Endothelial cell (in vitro differentiated cells): ENCODE measurements at regions not wholly inside any gene's neighbourhood (a gene's known extent, or its start where the extent isn't known, plus 50 kb on each side); places are given as distances from the start of the nearest gene placed in this dataset.
A peak's percentile ranks its signal among the peaks of the same experiment; 100 is the strongest.

Source experiments
- DNase-seq: peaks from one replicate; pipeline ENCODE4 v3.0.0; 2021; ENCODE audit warnings: low spot score
- H3K27ac Mint-ChIP-seq: one replicate; pipeline ENCODE4 v1.8.0; 2021; ENCODE audit warnings: mixed read lengths, inconsistent platforms; ENCODE audit not compliant: unreplicated experiment
- H3K27me3 Mint-ChIP-seq: one replicate; pipeline ENCODE4 v1.8.0; 2021; ENCODE audit warnings: mild to moderate bottlenecking, moderate library complexity, mixed read lengths, inconsistent platforms; ENCODE audit not compliant: unreplicated experiment
- H3K36me3 Mint-ChIP-seq: one replicate; pipeline ENCODE4 v1.8.0; 2021; ENCODE audit warnings: mild to moderate bottlenecking, low read depth, mixed read lengths, inconsistent platforms; ENCODE audit not compliant: unreplicated experiment
- H3K4me1 Mint-ChIP-seq: one replicate; pipeline ENCODE4 v1.8.0; 2021; ENCODE audit warnings: mild to moderate bottlenecking, mixed read lengths, inconsistent platforms; ENCODE audit not compliant: unreplicated experiment
- H3K4me3 Mint-ChIP-seq: one replicate; pipeline ENCODE4 v1.8.0; 2021; ENCODE audit warnings: mild to moderate bottlenecking, mixed read lengths, inconsistent platforms; ENCODE audit not compliant: unreplicated experiment
- H3K9me3 Mint-ChIP-seq: one replicate; pipeline ENCODE4 v1.8.0; 2021; ENCODE audit warnings: mixed read lengths, inconsistent platforms; ENCODE audit not compliant: unreplicated experiment
- TF ChIP-seq, protein P1 (sequence below): fragments of 200-600 bp; sonication (generic); IDR thresholded peaks from one replicate; pipeline ENCODE4 v1.5.0; 2021; ENCODE audit warnings: antibody characterized with exemption; ENCODE audit not compliant: unreplicated experiment

DNA sequence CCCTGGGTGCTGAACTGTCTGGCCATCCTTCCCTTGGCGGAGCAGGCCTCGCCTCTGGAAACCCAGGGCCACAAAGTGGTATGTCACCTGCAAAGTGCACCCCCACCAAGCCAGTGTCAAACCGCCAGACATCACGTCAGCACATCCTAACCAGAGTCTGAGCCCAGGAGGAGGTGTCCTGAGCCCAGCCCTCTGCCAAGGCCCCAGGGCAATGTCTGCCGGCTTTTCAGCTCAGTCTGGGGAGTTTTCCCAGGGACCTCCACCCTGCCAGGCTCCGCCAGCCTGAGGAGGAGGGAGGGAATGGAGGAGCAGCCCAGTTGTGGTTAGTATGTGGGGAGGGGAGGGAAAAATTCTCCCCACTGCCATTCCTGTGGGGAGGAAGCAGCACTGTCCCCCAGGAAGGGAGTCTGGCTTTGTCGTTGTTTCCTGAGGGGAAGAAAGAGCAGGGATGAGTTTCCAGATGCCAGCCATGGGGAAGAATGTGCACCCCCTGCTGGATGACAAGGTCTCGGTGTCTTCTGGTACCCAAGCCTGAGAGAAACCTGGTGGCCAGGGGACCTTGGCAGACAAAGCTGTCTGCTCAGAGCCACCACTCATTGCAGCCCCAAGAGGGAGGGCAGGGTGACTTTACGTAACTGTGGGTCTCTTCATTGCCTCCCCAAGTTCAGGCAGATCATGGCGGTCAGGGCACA is 81.4 kb upstream of the CD82 start:
- Mint-ChIP-seq H3K27me3 (peaks cover 1% of the 10 kb centered on the region), H3K9me3 (no peaks in the 10 kb centered on the region), H3K4me3 (no peak overlapping the region)

DNA sequence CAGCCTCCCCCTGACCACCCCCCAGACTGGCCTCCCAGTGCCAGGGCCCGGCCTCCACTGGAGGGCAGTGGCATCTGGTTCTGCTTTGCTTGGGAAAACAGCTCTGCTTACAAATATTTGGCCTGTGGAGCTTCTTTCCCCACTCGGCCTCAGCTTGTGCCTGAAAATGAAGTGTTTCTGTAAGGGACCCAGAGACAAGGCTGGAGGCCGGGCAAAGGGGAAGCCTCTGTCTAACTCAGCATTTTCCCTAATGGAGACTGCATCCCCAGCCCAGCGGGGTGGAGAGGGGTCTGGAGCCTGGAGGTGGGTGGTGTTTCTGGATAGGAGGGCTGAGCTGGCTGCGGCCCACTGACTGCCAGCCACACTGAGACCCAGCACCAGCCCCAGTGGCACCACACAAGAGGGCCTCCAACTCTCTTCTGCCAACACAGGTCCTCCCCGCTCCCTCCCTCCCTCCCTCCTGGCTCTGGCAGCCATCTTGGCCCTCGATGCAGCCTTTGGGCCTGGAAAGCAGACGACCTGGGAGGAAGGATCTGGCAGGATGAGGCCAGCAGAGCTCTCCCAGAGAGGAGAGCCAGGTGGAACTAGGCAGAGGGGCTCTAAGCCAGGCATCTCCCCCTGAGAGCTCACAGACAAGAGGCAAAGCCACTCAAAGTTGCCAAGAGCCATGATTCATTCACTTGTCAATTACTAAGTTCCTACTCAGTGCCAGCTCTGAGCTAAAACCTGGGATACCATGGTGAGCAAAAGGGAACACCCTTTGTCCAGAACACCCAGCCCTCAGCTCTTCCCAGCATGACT is 77.1 kb upstream of the CD82 start:
- Mint-ChIP-seq H3K36me3 (no peaks in the 10 kb centered on the region), H3K9me3 (no peaks in the 10 kb centered on the region), H3K27ac (no peak overlapping the region), H3K4me3 (no peak overlapping the region), H3K4me1 (no peaks in the 10 kb centered on the region), H3K27me3 (peaks cover 1% of the 10 kb centered on the region)
- no peak for DNase-seq
- TF ChIP-seq, protein P1, sequence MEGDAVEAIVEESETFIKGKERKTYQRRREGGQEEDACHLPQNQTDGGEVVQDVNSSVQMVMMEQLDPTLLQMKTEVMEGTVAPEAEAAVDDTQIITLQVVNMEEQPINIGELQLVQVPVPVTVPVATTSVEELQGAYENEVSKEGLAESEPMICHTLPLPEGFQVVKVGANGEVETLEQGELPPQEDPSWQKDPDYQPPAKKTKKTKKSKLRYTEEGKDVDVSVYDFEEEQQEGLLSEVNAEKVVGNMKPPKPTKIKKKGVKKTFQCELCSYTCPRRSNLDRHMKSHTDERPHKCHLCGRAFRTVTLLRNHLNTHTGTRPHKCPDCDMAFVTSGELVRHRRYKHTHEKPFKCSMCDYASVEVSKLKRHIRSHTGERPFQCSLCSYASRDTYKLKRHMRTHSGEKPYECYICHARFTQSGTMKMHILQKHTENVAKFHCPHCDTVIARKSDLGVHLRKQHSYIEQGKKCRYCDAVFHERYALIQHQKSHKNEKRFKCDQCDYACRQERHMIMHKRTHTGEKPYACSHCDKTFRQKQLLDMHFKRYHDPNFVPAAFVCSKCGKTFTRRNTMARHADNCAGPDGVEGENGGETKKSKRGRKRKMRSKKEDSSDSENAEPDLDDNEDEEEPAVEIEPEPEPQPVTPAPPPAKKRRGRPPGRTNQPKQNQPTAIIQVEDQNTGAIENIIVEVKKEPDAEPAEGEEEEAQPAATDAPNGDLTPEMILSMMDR, result no peak

More for the DNA sequence above, 81.4 kb upstream of the CD82 start:
- Mint-ChIP-seq H3K4me1 (peaks cover 5% of the 10 kb centered on the region), H3K36me3 (no peaks in the 10 kb centered on the region), H3K27ac (no peak overlapping the region)
- peak; percentile 49 for DNase-seq
- TF ChIP-seq, protein P1, result peak; percentile 11

DNA sequence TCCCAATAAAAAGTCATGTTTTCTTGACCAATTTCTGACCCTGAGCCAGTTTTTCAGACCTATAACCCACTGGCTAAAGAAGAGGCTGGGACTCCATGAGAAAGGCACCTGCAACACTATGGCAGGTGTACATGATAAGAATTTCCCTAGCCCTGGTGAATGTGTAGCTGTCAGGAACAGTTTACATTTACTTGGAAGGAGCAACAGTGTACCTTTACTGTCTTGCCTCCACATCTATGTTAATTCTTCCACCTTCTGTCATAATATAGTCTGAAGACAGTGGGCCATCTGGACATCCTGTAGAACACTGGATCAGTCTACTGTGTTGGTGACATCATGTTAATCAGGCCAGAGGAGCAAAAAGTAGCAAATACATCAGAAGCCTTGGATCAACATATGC is 72.1 kb upstream of the CD82 start:
- TF ChIP-seq, protein P1, result no peak
- H3K4me1 Mint-ChIP-seq, result no peaks in the 10 kb centered on the region
- H3K36me3 Mint-ChIP-seq, result no peaks in the 10 kb centered on the region
- no peaks in the 10 kb centered on the region for H3K9me3 Mint-ChIP-seq
- H3K4me3 Mint-ChIP-seq, result no peak overlapping the region
- no peak overlapping the region for H3K27ac Mint-ChIP-seq
- peaks cover 1% of the 10 kb centered on the region for H3K27me3 Mint-ChIP-seq
- DNase-seq, result no peak

DNA sequence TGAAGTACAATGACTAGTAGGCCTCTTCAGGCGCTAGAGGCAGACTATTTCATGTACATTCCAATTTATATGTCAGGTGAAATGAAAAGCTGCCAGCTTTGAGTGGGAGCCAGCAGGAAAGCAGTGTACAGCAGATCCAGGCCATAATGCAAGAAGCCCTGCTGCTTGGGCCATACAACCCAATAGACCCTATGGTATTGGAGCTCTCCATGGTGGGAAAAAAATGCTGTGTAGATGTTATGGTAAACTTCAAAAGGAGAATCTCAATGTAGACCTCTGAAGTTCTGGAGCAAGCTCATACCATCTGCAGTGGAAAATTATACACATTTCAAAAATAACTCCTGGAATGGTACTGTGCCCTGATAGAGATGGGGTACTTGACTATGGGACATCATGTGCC is 71.5 kb upstream of the CD82 start:
- peaks cover under 1% of the 10 kb centered on the region for H3K27me3 Mint-ChIP-seq
- H3K4me3 Mint-ChIP-seq, result no peak overlapping the region
- TF ChIP-seq, protein P1, result no peak

DNA sequence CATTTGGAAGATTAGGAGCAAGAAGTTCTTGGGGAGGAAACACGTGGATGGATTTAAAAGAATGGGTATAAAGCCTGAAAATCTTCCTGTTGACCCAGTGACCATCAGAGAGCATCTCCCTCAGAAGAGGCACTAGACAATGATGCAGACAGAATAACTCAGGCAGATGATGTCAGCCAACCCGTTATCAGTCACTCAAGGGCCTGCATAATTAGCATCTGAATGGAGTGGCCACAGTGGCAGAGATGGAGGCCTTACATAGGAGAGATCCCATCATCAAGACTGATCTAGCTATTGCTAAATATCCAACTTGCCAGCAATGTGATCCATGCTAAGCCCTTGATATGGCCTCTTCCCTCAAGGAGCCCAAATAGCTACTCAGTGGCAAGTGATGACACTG is 70.7 kb upstream of the CD82 start:
- Mint-ChIP-seq H3K27me3 (no peaks in the 10 kb centered on the region), H3K4me3 (no peak overlapping the region)

More for the DNA sequence above, 71.5 kb upstream of the CD82 start:
- H3K4me1 Mint-ChIP-seq, result no peaks in the 10 kb centered on the region
- no peak for DNase-seq
- no peak overlapping the region for H3K27ac Mint-ChIP-seq
- H3K36me3 Mint-ChIP-seq, result no peaks in the 10 kb centered on the region
- H3K9me3 Mint-ChIP-seq, result no peaks in the 10 kb centered on the region

More for the DNA sequence above, 70.7 kb upstream of the CD82 start:
- Mint-ChIP-seq H3K27ac (no peak overlapping the region), H3K4me1 (no peaks in the 10 kb centered on the region), H3K9me3 (no peaks in the 10 kb centered on the region), H3K36me3 (no peaks in the 10 kb centered on the region)
- TF ChIP-seq, protein P1, result no peak
- DNase-seq, result no peak
